ENCODE measurements at regions not wholly inside any gene's neighbourhood (a gene's known extent, or its start where the extent isn't known, plus 50 kb on each side); places are given as distances from the start of the nearest gene placed in this dataset.

- H2AFZ ChIP-seq (ENCODE audit: low read length), result no peak overlapping the region
- H3K23ac ChIP-seq (ENCODE audit: insufficient read length), result no peak overlapping the region
- no peaks in the 10 kb centered on the region for H3K27me3 ChIP-seq (replicated peaks in 1 of 4; ENCODE audit: control insufficient read depth in 3 of 4, extremely low read depth in 1 of 4, insufficient read depth in 3 of 4, low read length in 3 of 4)
- H2AK5ac ChIP-seq (ENCODE audit: low read depth, low read length), result no peak overlapping the region
- H2BK12ac ChIP-seq (ENCODE audit: low read depth, low read length), result no peak overlapping the region
- H3K4me2 ChIP-seq (ENCODE audit: insufficient read depth in 1 of 2, low read depth in 2 of 2, low read length in 2 of 2), result no peak overlapping the region
- H2BK5ac ChIP-seq (ENCODE audit: low read depth, low read length), result no peak overlapping the region
- no peaks in the 10 kb centered on the region for H3K4me1 ChIP-seq (replicated peaks in 1 of 4; ENCODE audit: control insufficient read depth in 3 of 4, insufficient read depth in 4 of 4, low read length in 3 of 4)
- DNase-seq (ENCODE audit: low read depth in 1 of 2, low spot score in 2 of 2) (no peak), FAIRE-seq (no peak)
- ChIA-PET POLR2A (ENCODE audit: partially characterized antibody) (no interaction called here), CTCF (ENCODE audit: partially characterized antibody) (no interaction called here)
- H3K4ac ChIP-seq (replicated peaks; ENCODE audit: insufficient read length, low read depth, low read length), result no peak overlapping the region
- no peak overlapping the region for H3K14ac ChIP-seq (ENCODE audit: insufficient read length)
- H2BK120ac ChIP-seq (replicated peaks; ENCODE audit: low read depth, low read length), result no peak overlapping the region
- H3K36me3 ChIP-seq (ENCODE audit: control insufficient read depth in 2 of 4, insufficient read depth in 4 of 4, low read length in 3 of 4), result no peaks in the 10 kb centered on the region
- no peak overlapping the region for H4K8ac ChIP-seq (ENCODE audit: extremely low read depth, insufficient read depth, low read length)
- H4K20me1 ChIP-seq (replicated peaks in 1 of 2; ENCODE audit: control insufficient read depth in 1 of 2, insufficient read depth in 2 of 2, low read length in 2 of 2), result no peaks in the 10 kb centered on the region
- H4K91ac ChIP-seq (replicated peaks; ENCODE audit: insufficient read length, low read length), result no peak overlapping the region
- no peak overlapping the region for H3K4me3 ChIP-seq (ENCODE audit: extremely low read depth in 1 of 4, insufficient read depth in 2 of 4, low read depth in 3 of 4, low read length in 4 of 4)
- no peak overlapping the region for H2BK15ac ChIP-seq (ENCODE audit: low read length)
- no peaks in the 10 kb centered on the region for H3K79me2 ChIP-seq (ENCODE audit: control insufficient read depth in 1 of 2, insufficient read depth in 2 of 2, low read length in 2 of 2)
- no peaks in the 10 kb centered on the region for H3K79me1 ChIP-seq (ENCODE audit: low read depth, low read length)
- H2BK20ac ChIP-seq (ENCODE audit: low read length), result no peak overlapping the region
- H3K9ac ChIP-seq (replicated peaks in 1 of 4; ENCODE audit: extremely low read depth in 1 of 4, low read depth in 3 of 4, low read length in 3 of 4), result no peak overlapping the region
- H3K56ac ChIP-seq (replicated peaks; ENCODE audit: insufficient read length, low read depth, low read length), result no peak overlapping the region
- H4K5ac ChIP-seq (ENCODE audit: insufficient read length, low read depth, low read length), result no peak overlapping the region
- no peaks in the 10 kb centered on the region for H3K23me2 ChIP-seq (ENCODE audit: low read depth, low read length)
- no peak overlapping the region for H3K27ac ChIP-seq (ENCODE audit: low read depth, low read length)
- H3K18ac ChIP-seq (ENCODE audit: extremely low read depth, low read length), result no peak overlapping the region
- no peaks in the 10 kb centered on the region; a peak in 1 of 4 replicates for H3K9me3 ChIP-seq (ENCODE audit: insufficient read depth in 2 of 2, low read depth in 1 of 2, low read length in 1 of 2)
- TF ChIP-seq JUND (IDR thresholded peaks at IDR 0.05; ENCODE audit: low read length) (no peak), BACH1 (IDR thresholded peaks at IDR 0.05; ENCODE audit: low read length) (no peak), SRF (IDR thresholded peaks at IDR 0.05; ENCODE audit: low read depth, low read length) (no peak), TEAD4 (IDR thresholded peaks at IDR 0.05; ENCODE audit: low read depth, low read length) (no peak), USF2 (IDR thresholded peaks at IDR 0.05; ENCODE audit: low read length) (no peak), CTBP2 (IDR thresholded peaks at IDR 0.05; ENCODE audit: borderline replicate concordance, insufficient read depth, insufficient read length, low read length) (no peak), KDM1A (IDR thresholded peaks at IDR 0.05; ENCODE audit: borderline replicate concordance, low read length) (no peak)
Observed at GRCh38 chr10:36516281-36516680, 609.1 kb upstream of the ANKRD30A start.
